ENCODE measurements at regions not wholly inside any gene's neighbourhood (a gene's known extent, or its start where the extent isn't known, plus 50 kb on each side); places are given as distances from the start of the nearest gene placed in this dataset.
"Not testable (repeated sequence)": the region's sequence is repeated elsewhere in the genome, so short reads cannot be mapped to it uniquely, and the experiment has no call there.

DNA sequence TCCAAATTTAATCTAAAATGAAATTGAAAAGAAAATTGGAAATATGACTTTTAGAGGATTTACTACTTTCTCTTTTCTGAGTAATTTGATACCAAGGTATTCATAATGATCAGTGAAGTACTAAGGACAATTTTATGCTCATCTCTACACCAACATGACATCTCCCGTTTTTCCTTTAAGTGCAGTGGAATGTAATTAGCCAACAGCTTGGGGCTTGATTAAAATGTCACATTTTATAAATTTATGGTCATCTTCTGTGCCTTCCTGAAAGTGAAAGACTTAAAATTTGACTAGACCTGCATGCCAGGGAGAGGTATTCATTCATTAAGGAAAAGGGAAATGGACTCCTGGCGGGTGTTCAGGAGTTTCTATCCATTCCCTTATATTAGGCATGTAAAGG, 228.2 kb upstream of the CNTN3 start:
- no peaks in the 10 kb centered on the region for H3K9me3 ChIP-seq
- H3K36me3 ChIP-seq = no peaks in the 10 kb centered on the region
- 72% methylated on average over 2 of the region's 2 CpGs for WGBS
- no peak overlapping the region for H3K27ac ChIP-seq (replicated peaks in 1 of 4)
- TF ChIP-seq, protein P1, sequence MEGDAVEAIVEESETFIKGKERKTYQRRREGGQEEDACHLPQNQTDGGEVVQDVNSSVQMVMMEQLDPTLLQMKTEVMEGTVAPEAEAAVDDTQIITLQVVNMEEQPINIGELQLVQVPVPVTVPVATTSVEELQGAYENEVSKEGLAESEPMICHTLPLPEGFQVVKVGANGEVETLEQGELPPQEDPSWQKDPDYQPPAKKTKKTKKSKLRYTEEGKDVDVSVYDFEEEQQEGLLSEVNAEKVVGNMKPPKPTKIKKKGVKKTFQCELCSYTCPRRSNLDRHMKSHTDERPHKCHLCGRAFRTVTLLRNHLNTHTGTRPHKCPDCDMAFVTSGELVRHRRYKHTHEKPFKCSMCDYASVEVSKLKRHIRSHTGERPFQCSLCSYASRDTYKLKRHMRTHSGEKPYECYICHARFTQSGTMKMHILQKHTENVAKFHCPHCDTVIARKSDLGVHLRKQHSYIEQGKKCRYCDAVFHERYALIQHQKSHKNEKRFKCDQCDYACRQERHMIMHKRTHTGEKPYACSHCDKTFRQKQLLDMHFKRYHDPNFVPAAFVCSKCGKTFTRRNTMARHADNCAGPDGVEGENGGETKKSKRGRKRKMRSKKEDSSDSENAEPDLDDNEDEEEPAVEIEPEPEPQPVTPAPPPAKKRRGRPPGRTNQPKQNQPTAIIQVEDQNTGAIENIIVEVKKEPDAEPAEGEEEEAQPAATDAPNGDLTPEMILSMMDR (IDR thresholded peaks at IDR 0.05) = no peak
- TF ChIP-seq EP300 (IDR thresholded peaks at IDR 0.05) (no peak), POLR2AphosphoS5 (IDR thresholded peaks at IDR 0.05) (no peak), POLR2A (IDR thresholded peaks at IDR 0.05; ENCODE audit: low read depth) (no peak)
- no peak for DNase-seq (ENCODE audit: extremely low spot score)
- H3K27me3 ChIP-seq = no peaks in the 10 kb centered on the region
- no peak overlapping the region for H3K4me3 ChIP-seq
- H3K4me1 ChIP-seq = no peaks in the 10 kb centered on the region
- intact Hi-C loops (cut with DNase I) = no loop called here

DNA sequence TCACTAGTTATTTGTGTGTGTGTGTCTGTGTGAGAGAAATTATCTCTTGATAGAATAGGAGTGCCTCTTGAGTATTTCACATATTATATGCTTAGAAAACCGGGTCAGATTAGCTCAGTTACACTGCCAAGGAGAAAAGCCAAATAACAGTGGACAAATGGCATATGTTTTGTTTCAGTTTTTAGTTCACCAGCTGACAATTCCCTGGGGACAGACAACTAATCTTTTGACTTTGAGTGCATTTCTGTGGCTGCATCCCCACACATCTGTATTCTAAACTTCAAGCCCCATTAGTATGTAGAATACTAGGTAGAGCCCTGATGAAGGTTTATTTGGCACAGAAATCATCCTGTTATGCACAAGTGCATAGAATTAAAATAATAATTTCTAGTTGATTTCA, 227.7 kb upstream of the CNTN3 start:
- no peaks in the 10 kb centered on the region for H3K36me3 ChIP-seq
- 32% methylated on average over 1 of the region's 1 CpG for WGBS
- intact Hi-C loops (cut with DNase I) = no loop called here
- no peaks in the 10 kb centered on the region for H3K27me3 ChIP-seq
- TF ChIP-seq, protein P1 (IDR thresholded peaks at IDR 0.05) = no peak
- TF ChIP-seq EP300 (IDR thresholded peaks at IDR 0.05) (no peak), POLR2AphosphoS5 (IDR thresholded peaks at IDR 0.05) (no peak), POLR2A (IDR thresholded peaks at IDR 0.05; ENCODE audit: low read depth) (no peak)
- DNase-seq (ENCODE audit: extremely low spot score) = no peak
- no peaks in the 10 kb centered on the region for H3K9me3 ChIP-seq
- no peaks in the 10 kb centered on the region for H3K4me1 ChIP-seq
- no peak overlapping the region for H3K27ac ChIP-seq (replicated peaks in 1 of 4)
- H3K4me3 ChIP-seq = no peak overlapping the region

DNA sequence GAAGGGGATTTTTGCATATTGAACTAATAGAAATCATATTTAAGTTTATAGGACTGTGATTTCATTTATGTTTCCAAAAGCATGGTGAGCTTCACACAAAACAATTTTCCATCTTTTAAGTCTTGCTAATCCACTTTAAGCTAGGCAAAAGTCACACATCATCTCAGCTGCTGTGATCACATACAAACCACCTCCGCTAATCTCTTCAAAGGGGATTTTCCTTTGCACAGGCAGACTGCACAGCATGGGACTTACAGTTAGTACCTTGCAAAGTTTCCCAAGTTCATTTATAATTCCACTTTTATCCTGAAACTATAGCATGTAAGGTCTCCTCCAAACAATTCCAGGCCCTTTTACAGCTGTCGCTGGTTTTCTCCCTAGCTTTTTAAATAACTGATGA, 225.1 kb upstream of the CNTN3 start:
- Histone ChIP-seq H3K4me3 (no peak overlapping the region), H3K27me3 (no peaks in the 10 kb centered on the region), H3K4me1 (no peaks in the 10 kb centered on the region), H3K36me3 (no peaks in the 10 kb centered on the region), H3K9me3 (no peaks in the 10 kb centered on the region), H3K27ac (replicated peaks in 1 of 4) (no peak overlapping the region)
- 69% methylated on average over 2 of the region's 2 CpGs for WGBS
- TF ChIP-seq EP300 (IDR thresholded peaks at IDR 0.05) (no peak), POLR2A (IDR thresholded peaks at IDR 0.05; ENCODE audit: low read depth) (no peak), POLR2AphosphoS5 (IDR thresholded peaks at IDR 0.05) (no peak)
- TF ChIP-seq, protein P1 (IDR thresholded peaks at IDR 0.05) = no peak
- intact Hi-C loops (cut with DNase I) = no loop called here
- no peak for DNase-seq (ENCODE audit: extremely low spot score)

DNA sequence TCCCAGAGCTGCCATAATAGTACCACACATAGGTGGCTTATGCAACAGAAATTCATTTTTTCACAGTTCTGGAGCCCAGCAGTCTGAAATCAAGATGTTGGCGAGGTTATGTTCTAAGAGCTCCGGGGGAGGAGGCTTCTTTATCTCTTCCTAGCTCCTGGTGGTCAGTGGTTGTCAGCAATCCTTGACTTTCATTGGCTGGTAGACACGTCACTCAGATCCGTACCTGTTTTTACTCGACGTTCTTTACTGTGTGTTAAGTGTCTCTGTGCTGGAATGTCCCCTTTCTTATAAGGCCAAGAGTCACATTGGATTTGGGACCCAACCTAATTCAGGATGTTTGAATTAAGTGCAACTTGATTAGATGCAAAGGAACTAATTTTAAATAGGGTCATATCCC, 218.5 kb upstream of the CNTN3 start:
- Histone ChIP-seq H3K4me3 (no peak overlapping the region), H3K9me3 (no peaks in the 10 kb centered on the region), H3K4me1 (no peaks in the 10 kb centered on the region), H3K27ac (replicated peaks in 1 of 4) (no peak overlapping the region), H3K36me3 (no peaks in the 10 kb centered on the region), H3K27me3 (no peaks in the 10 kb centered on the region)
- TF ChIP-seq POLR2A (IDR thresholded peaks at IDR 0.05; ENCODE audit: low read depth) = no peak
- TF ChIP-seq, protein P1 (IDR thresholded peaks at IDR 0.05) = no peak
- no peak for TF ChIP-seq EP300 (IDR thresholded peaks at IDR 0.05)
- TF ChIP-seq POLR2AphosphoS5 (IDR thresholded peaks at IDR 0.05) = no peak
- 82% methylated on average over 6 of the region's 6 CpGs for WGBS
- intact Hi-C loops (cut with DNase I) = no loop called here
- DNase-seq (ENCODE audit: extremely low spot score) = no peak

DNA sequence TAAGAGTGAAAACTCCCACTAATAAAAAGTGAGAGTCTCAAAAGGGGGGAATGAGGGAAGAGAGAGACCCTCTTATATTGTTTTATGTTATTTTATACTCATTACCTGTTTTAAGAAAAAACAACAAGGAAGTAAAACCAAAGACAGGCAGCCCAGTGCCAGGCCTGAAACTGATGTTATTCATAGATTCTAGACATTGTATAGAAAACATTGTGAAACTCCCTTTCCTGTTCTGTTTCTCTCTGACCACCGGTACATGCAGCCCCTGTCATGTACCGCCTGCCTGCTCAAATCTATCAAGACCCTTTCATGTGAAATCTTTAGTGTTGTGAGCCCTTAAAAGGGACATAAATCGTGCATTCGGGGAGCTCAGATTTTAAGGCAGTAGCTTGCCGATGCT, 216.4 kb upstream of the CNTN3 start:
- H3K4me1 ChIP-seq; H3K9me3 ChIP-seq; H3K27me3 ChIP-seq; H3K36me3 ChIP-seq; H3K27ac ChIP-seq (replicated peaks in 1 of 4); intact Hi-C loops (cut with DNase I); H3K4me3 ChIP-seq; DNase-seq (ENCODE audit: extremely low spot score): not testable (repeated sequence)
- WGBS = 72% methylated on average over 5 of the region's 5 CpGs

DNA sequence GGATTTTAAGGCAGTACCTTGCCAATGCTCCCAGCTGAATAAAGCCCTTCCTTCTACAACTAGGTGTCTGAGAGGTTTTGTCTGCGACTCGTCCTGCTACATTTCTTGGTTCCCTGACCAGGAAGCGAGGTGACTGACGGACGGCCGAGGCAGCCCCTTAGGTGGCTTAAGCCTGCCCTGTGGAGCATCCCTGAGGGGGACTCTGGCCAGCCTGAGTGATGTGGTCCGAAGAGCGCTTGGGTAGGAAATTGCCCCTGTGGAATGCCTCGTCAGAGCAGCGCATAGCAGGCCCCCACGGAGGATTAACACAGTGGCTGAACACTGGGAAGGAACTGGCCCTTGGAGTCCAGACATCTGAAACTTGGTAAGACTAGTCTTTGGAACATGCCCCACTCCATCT, 210.9 kb upstream of the CNTN3 start:
- H3K27me3 ChIP-seq; H3K36me3 ChIP-seq; H3K27ac ChIP-seq (replicated peaks in 1 of 4); DNase-seq (ENCODE audit: extremely low spot score); H3K9me3 ChIP-seq; H3K4me1 ChIP-seq; intact Hi-C loops (cut with DNase I); H3K4me3 ChIP-seq: not testable (repeated sequence)
- 98% methylated on average over 5 of the region's 11 CpGs for WGBS
